ENCODE measurements at regions not wholly inside any gene's neighbourhood (a gene's known extent, or its start where the extent isn't known, plus 50 kb on each side); places are given as distances from the start of the nearest gene placed in this dataset.
"Not testable (repeated sequence)": the region's sequence is repeated elsewhere in the genome, so short reads cannot be mapped to it uniquely, and the experiment has no call there.

- Histone ChIP-seq H3K27ac (ENCODE audit: low read length) (no peak overlapping the region), H3K36me3 (ENCODE audit: insufficient read depth, low read depth, low read length) (no peaks in the 10 kb centered on the region), H3K4me1 (ENCODE audit: insufficient read depth, low read length) (no peaks in the 10 kb centered on the region), H3K4me3 (ENCODE audit: low read length) (no peak overlapping the region), H3K9ac (ENCODE audit: low read depth, low read length) (no peak overlapping the region), H3K9me3 (ENCODE audit: insufficient read depth, low read depth, low read length) (no peaks in the 10 kb centered on the region; the same call in 1 of the 2 replicates), H3K27me3 (ENCODE audit: insufficient read depth, low read length) (no peaks in the 10 kb centered on the region)
These were observed 393.4 kb downstream of the ZFHX3 start for GRCh38 chr16:72654535-72654934.

GRCh38 chr16:72649254-72649944 lies 398.5 kb downstream of the ZFHX3 start:
- Histone ChIP-seq H3K36me3 (ENCODE audit: insufficient read depth, low read depth, low read length) (no peaks in the 10 kb centered on the region), H3K9me3 (ENCODE audit: insufficient read depth, low read depth, low read length) (no peaks in the 10 kb centered on the region)

GRCh38 chr16:72646615-72647014 lies 401.3 kb downstream of the ZFHX3 start:
- Histone ChIP-seq H3K9me3 (ENCODE audit: insufficient read depth, low read depth, low read length) (no peaks in the 10 kb centered on the region; the same call in 1 of the 2 replicates), H3K4me1 (ENCODE audit: insufficient read depth, low read length) (no peaks in the 10 kb centered on the region; the same call in 1 of the 2 replicates), H3K36me3 (ENCODE audit: insufficient read depth, low read depth, low read length) (no peaks in the 10 kb centered on the region), H3K27me3 (ENCODE audit: insufficient read depth, low read length) (no peaks in the 10 kb centered on the region), H3K9ac (ENCODE audit: low read depth, low read length) (no peak overlapping the region), H3K27ac (ENCODE audit: low read length) (no peak overlapping the region), H3K4me3 (ENCODE audit: low read length) (no peak overlapping the region)

More at GRCh38 chr16:72649254-72649944, 398.5 kb downstream of the ZFHX3 start:
- Histone ChIP-seq H3K27ac (ENCODE audit: low read length) (no peak overlapping the region), H3K4me3 (ENCODE audit: low read length) (no peak overlapping the region), H3K4me1 (ENCODE audit: insufficient read depth, low read length) (no peaks in the 10 kb centered on the region; the same call in 1 of the 2 replicates), H3K9ac (ENCODE audit: low read depth, low read length) (no peak overlapping the region), H3K27me3 (ENCODE audit: insufficient read depth, low read length) (no peaks in the 10 kb centered on the region)

- Histone ChIP-seq H3K4me3 (ENCODE audit: low read length) (no peak overlapping the region), H3K27ac (ENCODE audit: low read length) (no peak overlapping the region)
These were observed 402.4 kb downstream of the ZFHX3 start for GRCh38 chr16:72645538-72645937.

GRCh38 chr16:72644911-72645310 lies 403.0 kb downstream of the ZFHX3 start:
- Histone ChIP-seq H3K9me3 (ENCODE audit: insufficient read depth, low read depth, low read length) (no peaks in the 10 kb centered on the region; the same call in 1 of the 2 replicates), H3K27ac (ENCODE audit: low read length) (no peak overlapping the region), H3K9ac (ENCODE audit: low read depth, low read length) (no peak overlapping the region)

More at GRCh38 chr16:72645538-72645937, 402.4 kb downstream of the ZFHX3 start:
- H3K4me1 ChIP-seq (ENCODE audit: insufficient read depth, low read length) = no peaks in the 10 kb centered on the region; the same call in 1 of the 2 replicates
- H3K36me3 ChIP-seq (ENCODE audit: insufficient read depth, low read depth, low read length) = no peaks in the 10 kb centered on the region
- H3K27me3 ChIP-seq (ENCODE audit: insufficient read depth, low read length) = no peaks in the 10 kb centered on the region
- no peaks in the 10 kb centered on the region; the same call in 1 of the 2 replicates for H3K9me3 ChIP-seq (ENCODE audit: insufficient read depth, low read depth, low read length)
- no peak overlapping the region for H3K9ac ChIP-seq (ENCODE audit: low read depth, low read length)

GRCh38 chr16:72639494-72639893 lies 408.4 kb downstream of the ZFHX3 start:
- Histone ChIP-seq H3K9ac (ENCODE audit: low read depth, low read length) (no peak overlapping the region), H3K27me3 (ENCODE audit: insufficient read depth, low read length) (no peaks in the 10 kb centered on the region), H3K4me1 (ENCODE audit: insufficient read depth, low read length) (no peaks in the 10 kb centered on the region), H3K27ac (ENCODE audit: low read length) (no peak overlapping the region), H3K4me3 (ENCODE audit: low read length) (no peak overlapping the region), H3K36me3 (ENCODE audit: insufficient read depth, low read depth, low read length) (no peaks in the 10 kb centered on the region), H3K9me3 (ENCODE audit: insufficient read depth, low read depth, low read length) (no peaks in the 10 kb centered on the region; the same call in none of the 2 replicates)

More at GRCh38 chr16:72644911-72645310, 403.0 kb downstream of the ZFHX3 start:
- no peaks in the 10 kb centered on the region for H3K36me3 ChIP-seq (ENCODE audit: insufficient read depth, low read depth, low read length)
- H3K4me1 ChIP-seq (ENCODE audit: insufficient read depth, low read length) = no peaks in the 10 kb centered on the region; the same call in 1 of the 2 replicates
- no peaks in the 10 kb centered on the region for H3K27me3 ChIP-seq (ENCODE audit: insufficient read depth, low read length)
- H3K4me3 ChIP-seq (ENCODE audit: low read length) = no peak overlapping the region

GRCh38 chr16:72637306-72637705 lies 410.6 kb downstream of the ZFHX3 start:
- H3K4me1 ChIP-seq (ENCODE audit: insufficient read depth, low read length) = no peaks in the 10 kb centered on the region
- H3K27me3 ChIP-seq (ENCODE audit: insufficient read depth, low read length) = no peaks in the 10 kb centered on the region
- no peak overlapping the region for H3K27ac ChIP-seq (ENCODE audit: low read length)

GRCh38 chr16:72635694-72636093 lies 412.2 kb downstream of the ZFHX3 start:
- Histone ChIP-seq H3K36me3 (ENCODE audit: insufficient read depth, low read depth, low read length) (no peaks in the 10 kb centered on the region), H3K4me1 (ENCODE audit: insufficient read depth, low read length) (no peaks in the 10 kb centered on the region), H3K9me3 (ENCODE audit: insufficient read depth, low read depth, low read length) (no peaks in the 10 kb centered on the region; the same call in none of the 2 replicates), H3K9ac (ENCODE audit: low read depth, low read length) (no peak overlapping the region), H3K4me3 (ENCODE audit: low read length) (no peak overlapping the region), H3K27ac (ENCODE audit: low read length) (no peak overlapping the region), H3K27me3 (ENCODE audit: insufficient read depth, low read length) (no peaks in the 10 kb centered on the region)

More at GRCh38 chr16:72637306-72637705, 410.6 kb downstream of the ZFHX3 start:
- no peaks in the 10 kb centered on the region for H3K36me3 ChIP-seq (ENCODE audit: insufficient read depth, low read depth, low read length)
- H3K4me3 ChIP-seq (ENCODE audit: low read length) = no peak overlapping the region
- no peaks in the 10 kb centered on the region; the same call in none of the 2 replicates for H3K9me3 ChIP-seq (ENCODE audit: insufficient read depth, low read depth, low read length)
- no peak overlapping the region for H3K9ac ChIP-seq (ENCODE audit: low read depth, low read length)

- no peak overlapping the region for H3K9ac ChIP-seq (ENCODE audit: low read depth, low read length)
- H3K27ac ChIP-seq (ENCODE audit: low read length) = no peak overlapping the region
- H3K4me1 ChIP-seq (ENCODE audit: insufficient read depth, low read length) = no peaks in the 10 kb centered on the region
- no peaks in the 10 kb centered on the region; the same call in none of the 2 replicates for H3K9me3 ChIP-seq (ENCODE audit: insufficient read depth, low read depth, low read length)
- H3K27me3 ChIP-seq (ENCODE audit: insufficient read depth, low read length) = no peaks in the 10 kb centered on the region
- H3K4me3 ChIP-seq (ENCODE audit: low read length) = no peak overlapping the region
- no peaks in the 10 kb centered on the region for H3K36me3 ChIP-seq (ENCODE audit: insufficient read depth, low read depth, low read length)
These were observed 412.8 kb downstream of the ZFHX3 start for GRCh38 chr16:72635104-72635503.

GRCh38 chr16:72627182-72627896 lies 420.6 kb downstream of the ZFHX3 start:
- Histone ChIP-seq H3K4me3 (ENCODE audit: low read length) (peak overlapping the region; percentile 56), H3K9ac (ENCODE audit: low read depth, low read length) (peak overlapping the region; percentile 56)
- H3K4me1 ChIP-seq (ENCODE audit: insufficient read depth, low read length); H3K27me3 ChIP-seq (ENCODE audit: insufficient read depth, low read length); H3K9me3 ChIP-seq (ENCODE audit: insufficient read depth, low read depth, low read length); H3K27ac ChIP-seq (ENCODE audit: low read length); H3K36me3 ChIP-seq (ENCODE audit: insufficient read depth, low read depth, low read length): not testable (repeated sequence)

GRCh38 chr16:72626623-72627022 lies 421.3 kb downstream of the ZFHX3 start:
- no peaks in the 10 kb centered on the region for H3K36me3 ChIP-seq (ENCODE audit: insufficient read depth, low read depth, low read length)
- H3K4me3 ChIP-seq (ENCODE audit: low read length) = peak overlapping the region; percentile 56
- H3K4me1 ChIP-seq (ENCODE audit: insufficient read depth, low read length) = peaks cover 4% of the 10 kb centered on the region; the same call in 1 of the 2 replicates
- no peak overlapping the region for H3K27ac ChIP-seq (ENCODE audit: low read length)
- H3K9ac ChIP-seq (ENCODE audit: low read depth, low read length) = peak overlapping the region; percentile 56; the same call in 1 of the 2 replicates
- H3K9me3 ChIP-seq (ENCODE audit: insufficient read depth, low read depth, low read length) = no peaks in the 10 kb centered on the region
- no peaks in the 10 kb centered on the region for H3K27me3 ChIP-seq (ENCODE audit: insufficient read depth, low read length)

Measured in iPS-20b (cell line).